Neural cell (in vitro differentiated cells): ENCODE measurements at regions not wholly inside any gene's neighbourhood (a gene's known extent, or its start where the extent isn't known, plus 50 kb on each side); places are given as distances from the start of the nearest gene placed in this dataset.
"Not testable (repeated sequence)": the region's sequence is repeated elsewhere in the genome, so short reads cannot be mapped to it uniquely, and the experiment has no call there.

Source experiments
- POLR2AphosphoS5 ChIP-seq: IDR thresholded peaks from 2 replicates; pipeline ENCODE4 v1.6.1; 2012
- RAD21 ChIP-seq: fragments of 450-650 bp; conservative IDR thresholded peaks from 2 replicates; pipeline ENCODE4 v1.6.1; 2014; ENCODE audit warnings: antibody characterized with exemption, mild to moderate bottlenecking, moderate library complexity
- TF ChIP-seq, protein P1 (sequence below): IDR thresholded peaks from 2 replicates; pipeline ENCODE4 v1.6.1; 2012; ENCODE audit warnings: borderline replicate concordance

DNA sequence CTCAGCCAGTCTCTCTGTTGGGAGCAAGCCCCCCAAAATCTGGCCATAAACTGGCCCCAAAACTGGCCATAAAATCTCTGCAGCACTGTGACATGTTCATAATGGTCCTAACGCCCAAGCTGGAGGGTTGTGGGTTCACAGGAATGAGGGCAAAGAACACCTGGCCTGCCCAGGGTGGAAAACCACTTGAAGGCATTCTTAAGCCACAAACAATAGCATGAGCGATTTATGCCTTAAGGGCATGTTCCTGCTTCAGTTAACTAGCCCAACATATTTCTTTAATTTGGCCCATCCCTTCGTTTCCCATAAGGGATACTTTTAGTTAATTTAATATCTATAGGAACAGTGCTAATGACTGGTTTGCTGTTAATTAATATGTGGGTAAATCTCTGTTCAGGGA lies 205.8 kb downstream of the ALG10 start:
- TF ChIP-seq POLR2AphosphoS5, RAD21: not testable (repeated sequence)
- TF ChIP-seq, protein P1, sequence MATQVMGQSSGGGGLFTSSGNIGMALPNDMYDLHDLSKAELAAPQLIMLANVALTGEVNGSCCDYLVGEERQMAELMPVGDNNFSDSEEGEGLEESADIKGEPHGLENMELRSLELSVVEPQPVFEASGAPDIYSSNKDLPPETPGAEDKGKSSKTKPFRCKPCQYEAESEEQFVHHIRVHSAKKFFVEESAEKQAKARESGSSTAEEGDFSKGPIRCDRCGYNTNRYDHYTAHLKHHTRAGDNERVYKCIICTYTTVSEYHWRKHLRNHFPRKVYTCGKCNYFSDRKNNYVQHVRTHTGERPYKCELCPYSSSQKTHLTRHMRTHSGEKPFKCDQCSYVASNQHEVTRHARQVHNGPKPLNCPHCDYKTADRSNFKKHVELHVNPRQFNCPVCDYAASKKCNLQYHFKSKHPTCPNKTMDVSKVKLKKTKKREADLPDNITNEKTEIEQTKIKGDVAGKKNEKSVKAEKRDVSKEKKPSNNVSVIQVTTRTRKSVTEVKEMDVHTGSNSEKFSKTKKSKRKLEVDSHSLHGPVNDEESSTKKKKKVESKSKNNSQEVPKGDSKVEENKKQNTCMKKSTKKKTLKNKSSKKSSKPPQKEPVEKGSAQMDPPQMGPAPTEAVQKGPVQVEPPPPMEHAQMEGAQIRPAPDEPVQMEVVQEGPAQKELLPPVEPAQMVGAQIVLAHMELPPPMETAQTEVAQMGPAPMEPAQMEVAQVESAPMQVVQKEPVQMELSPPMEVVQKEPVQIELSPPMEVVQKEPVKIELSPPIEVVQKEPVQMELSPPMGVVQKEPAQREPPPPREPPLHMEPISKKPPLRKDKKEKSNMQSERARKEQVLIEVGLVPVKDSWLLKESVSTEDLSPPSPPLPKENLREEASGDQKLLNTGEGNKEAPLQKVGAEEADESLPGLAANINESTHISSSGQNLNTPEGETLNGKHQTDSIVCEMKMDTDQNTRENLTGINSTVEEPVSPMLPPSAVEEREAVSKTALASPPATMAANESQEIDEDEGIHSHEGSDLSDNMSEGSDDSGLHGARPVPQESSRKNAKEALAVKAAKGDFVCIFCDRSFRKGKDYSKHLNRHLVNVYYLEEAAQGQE, result not testable (repeated sequence)
